GM19397 (cell line): ENCODE measurements at regions not wholly inside any gene's neighbourhood (a gene's known extent, or its start where the extent isn't known, plus 50 kb on each side); places are given as distances from the start of the nearest gene placed in this dataset.
"Not testable (repeated sequence)": the region's sequence is repeated elsewhere in the genome, so short reads cannot be mapped to it uniquely, and the experiment has no call there.

Experiments
- ATAC-seq: cut with Tn5 transposase; IDR thresholded peaks from one replicate; pipeline ENCODE4 v1.9.1; 2021; ENCODE audit warnings: mild to moderate bottlenecking, moderate library complexity; ENCODE audit not compliant: unreplicated experiment

GRCh38 chr16:32115562-32115961 is 137.5 kb upstream of the TP53TG3D start:
- not testable (repeated sequence) for ATAC-seq

- no peak for ATAC-seq
Observed at GRCh38 chr16:32116080-32116479, 137.0 kb upstream of the TP53TG3D start.

DNA sequence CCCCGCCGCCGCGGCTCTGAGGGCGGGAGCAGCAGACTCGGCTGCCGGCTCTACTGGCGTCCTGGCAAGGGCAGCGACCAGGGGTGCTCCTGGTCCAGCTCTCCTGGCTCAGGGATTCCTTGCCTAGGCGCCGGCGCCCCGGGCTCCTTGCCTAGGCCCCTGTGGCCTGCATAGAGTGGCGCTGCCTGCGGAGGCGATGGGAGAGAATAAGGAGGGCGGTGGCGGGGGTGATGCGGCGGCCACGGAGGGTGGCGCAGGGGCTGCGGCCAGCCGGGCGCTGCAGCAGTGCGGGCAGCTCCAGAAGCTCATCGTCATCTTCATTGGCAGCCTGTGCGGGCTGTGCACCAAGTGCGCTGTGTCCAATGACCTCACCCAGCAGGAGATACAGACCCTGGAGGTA is 136.6 kb upstream of the TP53TG3D start:
- ATAC-seq = not testable (repeated sequence)

- ATAC-seq = not testable (repeated sequence)
Observed at GRCh38 chr16:32120372-32120771, 132.7 kb upstream of the TP53TG3D start.

GRCh38 chr16:32120779-32121178 is 132.3 kb upstream of the TP53TG3D start:
- ATAC-seq = not testable (repeated sequence)

GRCh38 chr16:32121273-32121900 is 131.7 kb upstream of the TP53TG3D start:
- ATAC-seq = not testable (repeated sequence)

GRCh38 chr16:32152434-32152833 is 100.7 kb upstream of the TP53TG3D start:
- not testable (repeated sequence) for ATAC-seq

DNA sequence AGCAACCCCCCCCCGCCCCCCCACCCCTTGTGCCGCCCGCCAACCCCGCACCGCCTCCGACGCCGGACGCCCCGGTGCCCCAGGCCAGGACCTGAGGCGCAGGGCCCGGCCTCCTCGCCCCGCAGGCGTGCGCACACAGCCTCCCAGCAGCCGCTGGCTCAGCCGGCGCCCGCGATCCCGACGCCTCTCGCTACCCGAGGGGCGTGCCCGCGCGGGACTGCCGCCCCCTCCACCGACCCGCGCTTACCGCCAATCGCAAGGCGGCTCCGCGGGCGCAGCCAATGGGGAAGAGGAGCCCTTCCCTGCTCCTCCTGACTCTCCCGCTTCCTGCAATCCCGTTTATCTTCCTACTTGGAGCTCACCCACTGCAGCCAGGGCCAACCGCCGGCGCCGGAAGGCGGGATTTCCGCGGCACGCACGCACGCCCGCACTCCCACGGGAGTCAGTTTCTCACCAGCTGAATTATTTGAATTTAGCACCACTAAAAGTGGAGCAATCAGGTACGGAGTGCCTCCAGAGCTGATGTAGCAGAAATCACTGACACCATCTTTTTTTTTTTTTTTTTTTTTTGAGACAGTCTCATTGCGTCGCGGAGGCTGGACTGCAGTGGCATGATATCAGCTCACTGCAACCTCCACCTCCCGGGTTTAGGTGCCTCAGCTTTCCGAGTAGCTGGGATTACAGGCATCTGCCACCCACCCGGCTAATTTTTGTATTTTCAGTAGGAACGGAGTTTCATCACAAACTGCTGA is 65.0 kb upstream of the TP53TG3D start:
- peak; percentile 88 for ATAC-seq

DNA sequence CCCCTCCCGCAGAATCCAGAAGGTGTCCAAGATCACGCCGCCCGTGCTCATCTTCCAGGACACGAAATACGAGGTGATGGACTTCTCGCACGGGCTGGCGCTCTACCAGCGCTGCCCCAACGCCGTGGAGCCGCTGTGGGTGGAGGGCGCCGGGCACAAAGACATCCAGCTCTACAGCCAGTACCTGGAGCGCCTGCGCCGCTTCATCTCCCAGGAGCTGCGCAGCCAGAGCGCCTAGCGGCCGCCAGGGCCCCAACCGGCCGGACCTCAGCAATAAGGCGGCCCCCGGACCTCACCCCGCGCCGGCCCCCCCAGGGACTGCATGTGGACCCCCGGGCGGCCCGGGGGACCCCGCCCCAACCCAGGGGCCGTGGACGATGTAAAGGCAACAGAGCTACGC is 50.5 kb upstream of the TP53TG3D start:
- ATAC-seq = not testable (repeated sequence)
